ENCODE measurements at regions not wholly inside any gene's neighbourhood (a gene's known extent, or its start where the extent isn't known, plus 50 kb on each side); places are given as distances from the start of the nearest gene placed in this dataset.

DNA sequence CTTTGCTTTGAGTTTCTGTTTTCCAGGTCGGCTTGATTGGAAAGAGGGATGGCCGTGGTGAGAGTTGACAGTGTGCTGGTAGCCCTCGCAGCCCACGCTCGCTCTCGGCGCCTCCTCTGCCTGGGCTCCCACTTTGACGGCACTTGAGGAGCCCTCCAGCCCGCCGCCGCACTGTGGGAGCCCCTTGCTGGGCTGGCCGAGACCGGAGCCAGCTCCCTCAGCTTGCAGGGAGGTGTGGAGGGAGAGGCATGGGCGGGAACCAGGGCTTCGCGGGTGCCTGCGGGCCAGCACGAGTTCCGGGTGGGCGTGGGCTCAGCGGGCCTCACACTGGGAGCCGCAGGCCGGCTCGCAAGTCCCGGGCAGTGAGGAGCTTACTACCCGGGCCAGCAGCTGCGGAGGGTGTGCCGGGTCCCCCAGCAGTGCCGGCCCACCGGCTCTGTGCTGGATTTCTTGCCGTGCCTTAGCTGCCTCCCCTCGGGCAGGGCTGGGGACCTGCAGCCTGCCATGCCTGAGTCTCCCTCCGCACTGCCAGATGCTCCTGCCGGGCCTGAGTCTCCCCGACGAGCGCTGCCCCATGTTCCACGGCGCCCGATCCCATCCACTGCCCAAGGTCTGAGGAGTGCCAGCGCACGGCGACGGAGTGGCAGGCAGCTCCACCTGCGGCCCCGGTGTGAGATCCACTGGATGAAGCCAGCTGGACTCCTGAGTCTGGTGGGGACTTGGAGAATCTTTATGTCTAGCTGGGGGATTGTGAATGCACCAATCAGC is 166.4 kb upstream of the FAT1 start:
- DNase-seq: no peak

DNA sequence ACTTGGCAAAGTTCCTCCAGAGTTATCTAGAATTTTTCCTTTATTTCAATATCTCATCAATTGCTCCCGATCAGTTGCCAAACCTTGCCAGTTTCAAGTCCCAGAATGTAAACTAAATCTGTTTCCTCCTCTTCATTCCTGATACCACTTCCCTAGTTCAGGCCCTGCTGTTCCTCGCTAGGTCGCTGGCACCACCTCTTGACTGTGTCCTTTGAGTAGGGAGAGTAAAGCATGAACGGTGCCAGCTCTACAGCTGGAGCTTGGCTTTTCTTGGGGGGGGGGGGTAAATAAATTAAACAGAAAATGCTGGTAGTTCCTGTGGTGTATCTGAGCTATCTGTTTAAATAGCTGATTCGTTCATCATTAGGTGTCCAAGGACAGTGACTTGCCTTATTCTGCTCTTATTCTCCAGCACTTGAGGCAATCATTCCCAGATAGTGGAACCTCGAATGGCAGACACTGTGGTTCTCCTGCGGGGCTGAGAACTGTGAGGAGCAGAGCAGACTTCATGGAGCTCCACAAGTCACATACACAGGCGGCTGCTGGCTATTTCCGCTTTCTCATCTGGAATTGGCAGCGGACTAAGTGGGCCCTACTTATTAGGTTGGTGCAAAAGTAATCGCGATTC is 168.3 kb upstream of the FAT1 start:
- DNase-seq: no peak

DNA sequence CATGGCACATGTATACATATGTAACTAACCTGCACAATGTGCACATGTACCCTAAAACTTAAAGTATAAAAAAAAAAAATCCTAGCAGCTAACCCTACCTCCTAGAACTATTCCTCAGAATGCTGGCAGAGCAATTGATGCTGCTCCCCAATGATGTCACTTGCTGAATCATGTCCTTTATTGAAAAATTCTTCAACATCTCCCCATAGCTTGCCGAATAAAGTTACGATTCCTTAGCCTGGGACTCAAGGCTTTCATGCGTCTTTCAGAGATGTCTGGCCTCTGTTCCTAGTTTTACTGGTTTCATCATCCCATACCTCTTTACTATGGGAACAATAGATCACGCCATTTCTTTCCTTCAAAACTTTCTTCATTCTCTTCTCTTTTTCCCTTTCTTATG is 174.7 kb upstream of the FAT1 start:
- no peak for DNase-seq

DNA sequence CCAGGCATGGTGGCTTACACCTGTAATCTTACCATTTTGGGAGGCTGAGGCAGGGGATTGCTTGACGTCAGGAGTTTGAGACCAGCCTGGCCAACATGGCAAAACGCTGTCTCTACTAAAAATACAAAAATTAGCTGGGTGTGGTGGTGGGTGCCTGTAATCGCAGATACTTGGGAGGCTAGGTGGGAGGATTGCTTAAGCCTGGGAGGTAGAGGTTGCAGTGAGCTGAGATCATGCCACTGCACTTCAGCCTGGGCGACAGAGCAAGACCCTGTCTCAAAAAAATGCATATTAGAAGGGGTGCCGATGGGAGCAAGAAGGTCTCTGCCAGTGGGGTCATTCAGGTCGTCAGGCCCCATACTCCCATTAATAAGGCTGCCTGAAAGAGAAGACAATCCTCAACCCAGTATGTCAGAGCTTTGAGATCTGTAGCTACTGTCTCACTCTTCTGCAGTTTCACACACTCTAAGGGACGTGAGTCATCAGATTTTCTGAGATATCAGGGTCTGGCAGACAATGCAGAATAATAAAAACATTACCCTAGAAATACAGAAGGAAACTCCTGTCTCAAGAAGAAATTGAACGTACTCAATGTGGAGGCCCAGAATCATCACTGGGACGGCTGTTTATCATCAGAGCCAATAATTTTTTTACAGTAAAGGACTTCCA is 176.7 kb upstream of the FAT1 start:
- peak in 1 of 2 donors; percentile 46 for DNase-seq

DNA sequence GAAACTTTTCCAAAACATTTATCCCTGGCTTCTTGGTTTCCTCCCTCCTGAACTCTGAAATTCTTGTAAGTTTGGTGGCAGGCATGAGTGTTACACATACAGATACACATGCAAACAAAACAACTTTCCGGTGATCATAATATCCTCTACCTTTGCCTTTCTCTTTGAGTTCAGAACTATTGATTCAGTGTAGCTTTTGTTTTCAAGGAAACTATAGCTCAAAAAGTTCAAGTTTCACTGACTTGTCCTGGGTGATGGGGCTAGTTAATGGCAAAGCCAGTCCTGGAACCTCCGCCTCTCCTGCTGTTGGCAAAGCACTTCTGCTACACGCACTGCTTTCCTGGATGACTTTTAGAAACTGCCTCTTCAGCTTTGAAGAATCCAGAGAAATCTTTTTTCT is 177.3 kb upstream of the FAT1 start:
- no peak for DNase-seq

DNA sequence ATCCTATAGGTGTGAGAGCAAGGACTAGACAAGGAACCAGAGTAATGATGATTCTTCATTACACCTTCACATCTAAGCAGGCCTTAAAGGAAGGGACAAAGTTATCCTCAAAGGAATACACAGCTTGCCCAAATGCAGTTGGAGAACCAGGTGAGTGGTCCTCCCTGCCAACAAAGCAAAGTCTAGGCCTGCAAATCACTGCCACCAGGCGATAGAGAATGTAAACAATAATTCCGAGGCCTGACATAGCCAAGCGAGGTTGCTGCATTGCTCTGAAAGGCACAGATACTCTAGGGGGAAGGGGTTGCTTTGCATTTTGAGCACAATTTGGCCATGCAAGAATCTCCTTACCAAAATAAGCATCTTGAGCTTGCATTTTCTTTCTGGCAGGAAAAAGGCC is 178.2 kb upstream of the FAT1 start:
- DNase-seq: no peak

DNA sequence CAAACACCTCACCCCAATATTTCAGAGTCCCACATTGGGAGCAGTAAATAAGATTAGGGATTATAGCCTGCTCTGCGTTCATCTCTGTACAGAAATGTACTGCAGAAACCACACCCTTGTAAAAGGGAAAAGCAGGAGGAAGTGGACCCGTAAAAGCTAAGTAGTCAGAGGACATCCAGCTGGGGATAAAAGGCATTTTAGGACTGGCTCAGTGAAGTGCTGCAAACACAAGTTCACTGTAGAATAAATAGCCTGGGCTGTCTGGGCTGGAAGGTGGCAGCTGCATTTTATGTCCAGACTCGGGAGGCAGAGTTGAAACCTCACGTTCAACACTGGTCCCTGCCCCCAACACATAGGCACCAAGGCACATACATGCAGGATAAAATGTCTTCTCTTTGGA is 178.7 kb upstream of the FAT1 start:
- DNase-seq: no peak

DNA sequence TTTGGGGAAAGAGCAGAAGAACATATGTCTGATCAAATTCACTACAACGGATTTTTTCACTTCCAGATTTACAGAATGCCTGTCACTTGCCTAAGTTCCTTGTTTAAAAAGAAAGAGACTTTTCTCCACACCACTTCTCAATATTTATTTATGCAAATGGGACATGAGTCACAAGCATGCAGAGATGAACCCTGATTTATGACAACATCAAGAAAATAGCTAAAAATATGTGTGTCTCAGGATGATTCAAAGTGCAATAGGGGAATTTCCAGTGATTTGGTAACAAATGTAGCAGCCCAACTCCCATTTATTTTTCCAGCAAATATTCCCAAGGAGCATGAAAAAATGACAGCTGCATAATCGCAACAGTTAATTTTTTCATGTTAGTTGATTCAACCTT is 180.4 kb upstream of the FAT1 start:
- peak in 1 of 2 donors; percentile 51 for DNase-seq

DNA sequence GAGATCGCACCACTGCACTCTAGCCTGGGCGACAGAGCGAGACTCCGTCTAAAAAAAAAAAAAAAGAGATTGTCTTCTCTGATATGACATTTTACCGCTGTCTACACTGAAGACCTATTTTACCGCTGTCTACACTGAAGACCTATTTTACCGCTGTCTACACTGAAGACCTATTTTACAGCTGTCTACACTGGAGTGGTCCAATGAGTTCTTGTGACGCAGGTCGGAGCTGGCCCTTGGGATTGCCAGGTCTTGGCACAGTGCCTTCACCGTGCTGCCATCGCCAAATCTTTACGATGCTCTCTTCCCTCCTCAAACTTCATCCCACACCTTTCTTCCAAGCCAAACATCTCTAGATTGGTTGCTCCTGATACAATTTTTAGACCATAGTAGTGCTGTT is 183.1 kb upstream of the FAT1 start:
- DNase-seq: no peak

DNA sequence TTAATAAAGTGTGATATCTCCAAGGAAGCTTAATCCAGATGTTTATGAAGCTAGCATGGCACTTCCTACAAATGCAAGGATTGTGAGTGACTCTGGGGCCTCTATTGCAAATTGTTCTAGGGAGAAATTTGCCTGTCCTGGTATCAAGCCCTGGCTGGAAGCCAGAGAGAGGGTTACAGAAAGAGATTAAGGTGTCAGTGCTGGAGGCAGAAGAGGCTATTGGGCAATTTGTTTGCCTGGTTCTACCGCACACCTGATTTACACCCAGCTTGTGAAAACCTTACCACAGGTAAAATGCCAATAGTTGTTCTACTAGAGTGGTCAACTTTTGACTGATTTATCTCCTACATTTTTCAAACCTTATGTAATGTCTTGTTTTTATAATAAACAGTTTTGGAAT is 186.7 kb upstream of the FAT1 start:
- DNase-seq: no peak

DNA sequence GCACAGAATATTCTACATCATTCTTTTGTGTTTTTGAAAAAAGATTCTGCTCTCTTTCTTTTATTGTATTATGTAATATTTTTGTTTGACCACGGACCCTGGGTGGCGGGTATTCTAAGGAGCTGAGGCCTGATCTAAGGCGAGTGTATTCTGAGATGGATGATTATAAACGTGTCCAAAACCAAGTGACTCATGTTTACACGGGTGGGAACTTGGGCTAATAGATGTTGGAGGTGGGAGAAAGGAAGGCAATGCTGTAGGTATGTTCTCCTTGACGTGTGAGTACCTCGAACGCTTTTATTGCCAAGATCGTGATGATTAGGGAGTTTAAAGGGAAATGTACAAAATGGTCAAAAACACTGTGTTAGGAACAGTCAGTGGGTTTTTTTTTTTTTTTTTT is 188.9 kb upstream of the FAT1 start:
- no peak for DNase-seq

DNA sequence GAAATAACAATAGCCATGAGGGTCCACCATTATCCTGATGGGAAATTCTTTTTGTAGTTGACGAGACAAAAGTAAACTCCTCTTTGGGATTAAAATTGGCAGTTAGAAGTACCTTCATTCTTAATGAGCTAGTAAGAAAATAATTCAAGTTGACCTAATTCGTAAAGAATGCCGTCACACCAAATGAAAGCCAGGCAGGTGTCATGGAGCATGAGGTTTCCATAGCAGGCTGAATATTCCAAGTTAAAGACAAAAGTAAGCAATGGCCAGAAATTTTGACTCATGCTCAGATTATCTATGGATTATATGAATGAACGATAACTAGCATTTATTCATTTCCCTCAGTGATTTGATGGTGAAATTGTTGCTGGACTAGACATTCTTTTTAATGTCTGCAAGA is 192.2 kb upstream of the FAT1 start:
- no peak for DNase-seq

DNA sequence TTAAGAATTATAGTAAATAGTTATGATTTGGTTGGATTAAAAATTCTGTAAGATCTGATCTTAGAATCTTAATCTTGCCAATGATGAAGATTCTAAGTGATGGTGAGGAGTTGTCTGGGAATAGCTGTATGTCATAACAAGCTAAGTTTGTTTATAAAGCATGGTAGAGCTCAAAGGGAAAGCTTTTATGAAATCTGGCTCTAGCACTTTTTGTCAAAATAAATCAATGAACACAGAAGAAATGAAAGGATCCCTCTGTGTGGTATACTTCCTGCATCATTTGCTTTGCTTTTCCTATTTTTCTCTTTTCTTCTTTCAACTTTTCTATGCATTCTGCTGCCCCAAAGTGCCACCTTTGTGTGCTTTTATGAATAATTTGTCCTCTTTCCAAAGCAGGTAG is 193.5 kb upstream of the FAT1 start:
- no peak for DNase-seq

DNA sequence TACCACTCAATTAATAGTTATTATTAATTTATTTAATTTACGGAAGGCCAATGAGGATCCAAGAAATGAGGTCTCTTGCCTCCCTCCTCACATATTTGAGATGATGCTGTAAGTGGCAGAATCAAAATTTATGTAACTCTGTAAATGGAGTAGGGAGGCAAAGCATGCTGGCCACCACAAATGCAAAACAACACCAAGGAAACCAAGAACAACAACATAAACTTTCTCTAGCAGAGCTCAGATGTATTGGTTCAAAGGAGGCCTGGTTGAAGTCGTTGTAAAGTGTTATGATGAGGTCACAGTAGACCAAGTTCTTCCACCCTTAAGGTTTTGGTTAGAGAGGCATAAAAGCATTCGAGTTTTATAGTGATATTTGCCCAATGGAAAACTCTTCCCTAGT is 194.8 kb upstream of the FAT1 start:
- DNase-seq: no peak

DNA sequence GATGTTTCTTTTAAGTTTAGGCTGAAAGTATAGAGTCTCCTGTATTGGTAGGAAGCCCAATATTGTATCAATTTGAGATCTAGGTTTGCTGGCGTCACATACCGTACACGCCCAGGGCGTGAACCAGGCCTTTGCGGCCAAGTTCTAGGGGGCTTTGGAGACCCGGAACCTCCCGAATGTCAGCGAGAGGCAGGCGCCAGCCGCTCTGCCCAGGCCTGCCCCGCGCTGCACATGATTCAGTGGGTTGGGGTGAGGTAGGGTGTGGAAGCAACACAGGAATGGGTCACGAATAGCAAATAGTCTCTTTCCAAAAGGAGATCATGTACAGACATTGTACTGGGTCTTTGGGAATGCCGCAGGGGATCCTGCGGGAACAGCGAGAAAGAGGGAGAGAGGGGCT is 195.7 kb upstream of the FAT1 start:
- no peak for DNase-seq

DNA sequence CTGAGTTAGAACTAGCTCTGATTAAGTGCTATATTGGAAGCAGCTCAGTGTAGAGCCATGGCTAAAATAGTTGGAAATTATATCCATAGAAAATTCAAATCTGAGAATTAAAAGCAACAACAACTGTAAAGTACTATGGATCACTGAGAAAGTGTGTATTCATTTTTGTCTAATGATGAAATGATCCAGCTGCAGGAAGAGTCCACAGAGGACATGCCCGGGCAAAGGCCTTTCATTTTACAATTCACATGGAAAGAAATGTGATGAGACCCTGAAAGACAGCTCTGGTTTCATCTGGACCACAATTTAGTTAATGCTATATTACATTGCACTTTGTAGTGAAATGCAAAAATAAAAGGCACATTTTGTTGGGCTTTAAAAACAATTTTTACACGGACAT is 196.8 kb upstream of the FAT1 start:
- no peak for DNase-seq

DNA sequence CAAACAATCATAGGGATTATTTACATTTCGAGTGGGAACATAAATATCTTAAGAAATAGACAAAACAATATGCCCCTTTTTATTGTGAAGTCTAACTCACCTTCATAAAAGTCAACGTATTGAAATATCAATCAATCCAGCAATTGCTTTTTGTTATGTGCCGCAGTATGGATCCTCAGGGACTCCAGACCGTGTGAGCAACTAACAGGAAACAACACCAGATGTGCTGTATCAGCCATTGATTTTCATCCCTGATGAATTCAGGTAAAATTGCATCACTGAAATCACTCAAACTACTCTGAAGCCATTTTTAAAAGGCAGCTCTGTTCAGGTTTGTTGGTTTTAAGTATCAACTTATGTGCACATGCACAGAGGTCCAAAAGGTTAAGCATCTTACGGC is 197.3 kb upstream of the FAT1 start:
- DNase-seq: no peak

DNA sequence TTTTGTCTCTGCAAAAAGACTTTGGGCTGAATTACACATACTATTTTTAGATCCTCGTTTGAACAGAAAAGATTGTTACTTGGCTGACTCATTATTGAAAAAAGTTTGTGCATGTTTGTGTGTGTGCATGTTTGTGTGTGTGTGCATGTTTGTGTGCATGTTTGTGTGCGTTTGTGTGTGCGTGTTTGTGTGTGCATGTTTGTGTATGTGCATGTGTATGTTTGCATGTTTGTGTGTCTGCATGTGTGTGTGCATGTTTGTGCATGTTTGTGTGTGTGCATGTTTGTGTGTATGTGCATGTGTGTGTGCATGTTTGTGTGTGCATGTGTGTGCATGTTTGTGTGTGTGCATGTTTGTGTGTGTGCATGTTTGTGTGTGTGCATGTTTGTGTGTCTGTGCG is 201.1 kb upstream of the FAT1 start:
- DNase-seq: no peak

DNA sequence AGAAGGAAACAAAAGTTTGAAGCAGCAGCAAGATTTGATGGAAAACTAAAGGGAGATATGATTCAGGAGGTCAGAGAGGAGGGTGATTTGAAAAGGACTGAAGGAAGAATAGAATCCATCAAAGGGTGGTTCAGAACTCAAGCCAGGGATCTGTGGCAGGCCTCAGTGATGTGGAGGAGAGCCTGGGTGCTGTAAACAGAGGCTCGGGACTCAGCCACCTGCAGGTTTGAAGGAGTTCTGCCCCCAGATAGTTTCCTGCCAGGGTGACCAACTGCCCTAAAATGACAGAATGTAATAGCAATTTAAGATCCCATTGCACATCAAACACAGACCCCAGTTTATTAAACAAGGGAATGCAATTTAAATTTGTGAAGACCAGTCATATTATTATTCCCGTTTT is 204.0 kb upstream of the FAT1 start:
- no peak for DNase-seq

DNA sequence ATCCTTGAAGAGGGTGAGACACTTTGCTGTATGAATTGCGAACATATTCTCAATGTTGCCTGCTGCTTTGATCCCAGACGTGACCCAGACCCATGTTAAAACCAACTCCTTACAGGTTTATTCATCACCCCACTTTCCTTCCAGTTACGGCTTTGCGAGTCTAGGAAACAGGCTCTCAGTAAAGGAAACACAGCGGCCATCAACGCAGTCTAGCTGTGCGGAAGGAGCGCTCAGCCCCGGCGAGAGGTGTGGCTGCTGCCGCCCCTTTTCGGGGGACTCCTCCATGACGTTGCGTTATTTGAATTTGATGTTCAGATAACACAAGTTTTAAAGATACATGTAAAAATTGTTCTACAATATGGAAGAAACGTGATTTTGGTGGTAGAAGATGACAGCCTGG is 206.4 kb upstream of the FAT1 start:
- DNase-seq: no peak

DNA sequence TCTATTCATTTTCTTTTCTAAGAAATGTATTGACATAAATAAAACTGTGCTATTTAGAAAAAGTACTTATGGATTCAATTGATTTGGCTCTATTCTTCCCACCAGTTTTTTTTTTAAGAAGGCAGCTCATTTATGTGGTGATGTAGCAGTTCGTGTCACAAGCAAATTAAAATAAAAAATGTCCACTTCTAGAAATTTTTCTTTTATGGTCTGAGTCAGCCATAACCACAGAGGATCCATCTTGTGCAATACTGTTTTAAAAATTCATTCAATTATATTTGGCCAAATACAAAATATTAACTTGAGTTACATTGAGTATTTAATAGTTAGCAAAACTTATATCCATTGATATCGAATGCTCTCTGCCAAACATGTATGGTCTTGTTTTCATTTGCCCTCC is 207.9 kb upstream of the FAT1 start:
- DNase-seq: no peak

DNA sequence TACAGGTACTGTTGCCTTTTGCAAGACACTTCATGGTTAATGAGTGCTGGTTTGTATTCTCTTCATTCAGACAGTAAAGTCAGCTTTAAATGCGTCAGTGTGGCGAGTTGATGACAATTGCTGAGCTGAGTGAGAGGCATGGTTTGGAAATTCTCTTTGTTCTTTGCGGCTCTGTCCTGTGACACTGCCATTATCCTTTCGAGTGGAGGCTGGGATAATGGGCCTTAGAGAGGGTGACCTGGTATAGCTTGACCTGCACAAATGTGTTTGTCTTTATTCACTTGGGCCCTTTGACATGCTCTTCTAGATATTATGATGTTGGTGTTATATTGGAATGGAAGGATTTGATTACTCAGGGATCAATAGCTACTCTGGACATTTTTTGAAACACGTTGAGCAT is 208.5 kb upstream of the FAT1 start:
- DNase-seq: no peak

DNA sequence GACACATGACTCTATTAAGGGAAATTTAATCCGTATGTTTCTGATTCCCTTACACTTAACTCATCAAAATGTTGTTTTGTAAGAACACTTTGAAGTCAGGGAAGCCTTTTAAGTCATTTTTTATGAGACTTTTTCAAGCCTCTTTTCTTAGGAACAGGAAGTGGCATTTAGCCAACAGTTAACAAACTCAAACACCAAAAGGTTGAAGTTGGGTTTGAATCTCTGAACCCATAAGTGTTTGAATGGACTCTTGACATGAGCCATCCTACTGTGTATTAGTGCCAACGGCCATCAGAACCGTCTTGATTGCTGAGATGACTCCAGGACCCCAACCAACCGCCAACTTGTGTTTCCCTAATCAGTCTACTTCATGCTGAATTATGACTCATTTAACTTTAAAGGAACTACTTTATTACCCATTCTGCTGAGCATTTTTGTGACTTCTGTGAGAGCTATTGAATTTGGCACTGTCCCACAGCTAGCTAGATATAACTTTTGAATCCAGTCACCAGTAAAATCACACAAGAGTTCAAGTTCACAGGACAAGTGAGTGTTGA is 209.1 kb upstream of the FAT1 start:
- DNase-seq: peak in 1 of 2 donors; percentile 22

DNA sequence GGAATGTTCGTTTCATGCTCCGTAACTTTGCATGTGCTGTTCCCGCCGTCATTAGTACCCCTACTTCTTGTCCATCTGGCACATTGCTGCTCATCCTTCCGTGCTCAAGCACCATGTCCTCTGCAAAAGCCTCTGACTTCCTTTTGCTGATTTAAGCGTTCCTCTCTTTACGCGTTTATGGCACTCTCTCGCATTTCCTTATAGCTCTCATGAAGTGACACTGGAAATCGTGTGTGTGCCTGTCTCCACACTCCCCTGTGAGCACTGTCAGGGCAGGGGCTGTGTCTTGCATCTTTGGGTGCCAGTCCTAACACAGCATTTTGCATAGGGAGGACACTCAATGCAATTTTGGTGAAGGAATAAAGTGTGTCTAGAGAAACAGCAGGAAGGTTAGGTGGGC is 210.6 kb upstream of the FAT1 start:
- no peak for DNase-seq
